Peyer's patch (tissue), 4 donors: ENCODE measurements at regions not wholly inside any gene's neighbourhood (a gene's known extent, or its start where the extent isn't known, plus 50 kb on each side); places are given as distances from the start of the nearest gene placed in this dataset.
A peak's percentile ranks its signal among the peaks of the same experiment; 100 is the strongest.
"Not testable (repeated sequence)": the region's sequence is repeated elsewhere in the genome, so short reads cannot be mapped to it uniquely, and the experiment has no call there.

Experiments used
- DNase-seq, 3 donors: peaks; one replicate each; pipeline ENCODE4 v3.0.0-alpha.2; 2017 to 2019
- H3K27ac ChIP-seq, 4 donors: fragments of 200-600 bp; sonication (generic); one replicate each; pipeline ENCODE4 v1.5.1; 2016 to 2019
- H3K27me3 ChIP-seq, 2 donors: fragments of 200-600 bp; sonication (generic); one replicate each; pipeline ENCODE4 v1.5.1; 2019
- H3K36me3 ChIP-seq, 3 donors: fragments of 200-600 bp; sonication (generic); one replicate each; pipeline ENCODE4 v1.5.1; 2016 to 2019
- H3K4me1 ChIP-seq, 4 donors: fragments of 200-600 bp; sonication (generic); one replicate each; pipeline ENCODE4 v1.5.1; 2016 to 2019
- H3K4me3 ChIP-seq, 4 donors: fragments of 200-600 bp; sonication (generic); 1 replicate in 3 of 4; 2 replicates in 1 of 4; pipeline ENCODE4 v1.5.1; 2016 to 2019; ENCODE audit warnings: mild to moderate bottlenecking in 1 of 4
- H3K9me3 ChIP-seq, 4 donors: fragments of 200-600 bp; sonication (generic); one replicate each; pipeline ENCODE4 v1.5.1; 2016 to 2019; ENCODE audit warnings: mild to moderate bottlenecking in 1 of 4
- CTCF ChIP-seq, 6 experiments: fragments of 450-650 bp in 4 of 6; fragments of 200-600 bp in 2 of 6; sonication (generic) in 1 of 6; IDR thresholded peaks; one replicate each; pipeline ENCODE4 v1.5.1; 2017 to 2019; ENCODE audit warnings: antibody characterized with exemption in 6 of 6, mild to moderate bottlenecking in 3 of 6, moderate library complexity in 1 of 6
- POLR2A ChIP-seq, 2 donors: fragments of 450-650 bp; IDR thresholded peaks; one replicate each; pipeline ENCODE4 v1.5.1; 2017; ENCODE audit warnings: antibody characterized with exemption in 2 of 2, mild to moderate bottlenecking in 2 of 2, moderate library complexity in 2 of 2

DNA sequence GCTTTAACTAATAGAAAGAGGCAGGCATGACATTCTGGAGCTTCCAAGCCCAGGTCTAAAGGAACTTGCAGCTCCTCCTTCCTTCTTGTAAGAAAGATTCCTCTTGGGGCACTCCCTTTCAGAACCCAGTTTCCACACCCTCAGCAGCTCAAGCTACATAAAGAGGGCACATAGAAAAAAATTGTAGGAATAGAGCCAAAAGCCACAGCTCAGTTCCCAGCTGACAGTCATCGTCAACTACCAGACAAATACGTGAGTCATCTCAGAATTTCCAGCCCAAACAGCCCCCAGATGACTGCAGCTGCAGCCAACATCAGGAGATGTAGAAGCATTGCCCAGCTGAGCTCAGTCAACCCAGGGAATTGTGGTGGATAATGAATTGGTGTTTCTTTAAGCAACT is 349.8 kb upstream of the ARID1B start:
- H3K27ac ChIP-seq: no peak overlapping the region
- H3K9me3 ChIP-seq: no peaks in the 10 kb centered on the region
- peak in 1 of 3 donors; percentile 50 for DNase-seq
- H3K36me3 ChIP-seq: no peaks in the 10 kb centered on the region
- no peaks in the 10 kb centered on the region for H3K4me1 ChIP-seq
- TF ChIP-seq CTCF (IDR thresholded peaks at IDR 0.05): no peak
- TF ChIP-seq POLR2A (IDR thresholded peaks at IDR 0.05): no peak
- no peak overlapping the region for H3K4me3 ChIP-seq
- H3K27me3 ChIP-seq: no peaks in the 10 kb centered on the region

- Histone ChIP-seq H3K9me3 (no peaks in the 10 kb centered on the region), H3K36me3 (no peaks in the 10 kb centered on the region)
Measured at GRCh38 chr6:156425359-156426020, 351.7 kb upstream of the ARID1B start.

DNA sequence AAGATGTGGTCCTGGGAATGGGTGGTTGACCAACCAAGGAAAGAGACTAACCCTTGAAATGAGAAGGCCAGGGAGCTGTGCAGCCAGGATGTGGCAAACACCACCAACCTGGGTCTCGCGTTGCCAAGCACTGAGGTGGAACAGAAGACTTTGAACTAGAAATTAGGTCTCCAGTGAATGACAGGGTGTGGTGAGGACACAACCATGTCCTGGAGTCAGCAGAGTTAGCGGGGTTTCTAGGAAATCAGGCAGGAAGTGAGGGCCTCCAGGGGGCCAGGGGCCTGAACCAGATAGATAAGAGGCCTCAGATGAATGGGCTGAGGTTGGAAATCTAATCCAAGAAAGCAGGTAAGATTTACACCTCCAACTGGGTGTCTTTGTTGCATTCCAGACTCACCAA is 353.3 kb upstream of the ARID1B start:
- Histone ChIP-seq H3K4me3 (no peak overlapping the region), H3K36me3 (no peaks in the 10 kb centered on the region), H3K27ac (no peak overlapping the region), H3K4me1 (no peaks in the 10 kb centered on the region), H3K9me3 (no peaks in the 10 kb centered on the region), H3K27me3 (no peaks in the 10 kb centered on the region)
- no peak for DNase-seq
- TF ChIP-seq POLR2A (IDR thresholded peaks at IDR 0.05): no peak
- no peak for TF ChIP-seq CTCF (IDR thresholded peaks at IDR 0.05)

More at GRCh38 chr6:156425359-156426020, 351.7 kb upstream of the ARID1B start:
- DNase-seq: no peak
- TF ChIP-seq CTCF (IDR thresholded peaks at IDR 0.05) (no peak), POLR2A (IDR thresholded peaks at IDR 0.05) (no peak)
- Histone ChIP-seq H3K4me3 (no peak overlapping the region), H3K4me1 (no peaks in the 10 kb centered on the region), H3K27me3 (no peaks in the 10 kb centered on the region), H3K27ac (no peak overlapping the region)

- DNase-seq: no peak
- Histone ChIP-seq H3K4me3 (no peak overlapping the region), H3K36me3 (no peaks in the 10 kb centered on the region), H3K9me3 (no peaks in the 10 kb centered on the region), H3K27me3 (no peaks in the 10 kb centered on the region), H3K27ac (no peak overlapping the region), H3K4me1 (no peaks in the 10 kb centered on the region)
- no peak for TF ChIP-seq CTCF (IDR thresholded peaks at IDR 0.05)
- no peak for TF ChIP-seq POLR2A (IDR thresholded peaks at IDR 0.05)
Measured at GRCh38 chr6:156423075-156423474, 354.1 kb upstream of the ARID1B start.

DNA sequence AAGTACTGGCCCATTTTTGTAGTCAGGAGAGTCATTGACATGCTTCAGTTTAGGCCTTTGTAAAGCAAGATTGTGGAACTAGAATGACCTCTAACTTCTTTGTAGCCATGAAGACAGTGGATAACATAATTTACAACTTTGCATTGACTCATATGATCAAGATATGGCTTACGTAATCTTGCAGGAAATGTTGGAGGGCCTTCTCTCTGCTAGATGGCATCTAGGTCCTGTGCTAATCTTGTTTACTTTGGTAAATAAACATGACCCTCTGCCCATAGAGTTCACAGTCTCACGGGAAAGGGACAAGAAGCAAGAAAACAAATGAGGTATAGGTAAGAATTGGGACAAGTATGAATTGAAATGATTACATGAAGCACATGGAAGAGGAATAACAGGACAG is 355.2 kb upstream of the ARID1B start:
- Histone ChIP-seq H3K9me3 (no peaks in the 10 kb centered on the region), H3K27ac (no peak overlapping the region), H3K36me3 (no peaks in the 10 kb centered on the region), H3K27me3 (no peaks in the 10 kb centered on the region), H3K4me3 (no peak overlapping the region), H3K4me1 (no peaks in the 10 kb centered on the region)
- TF ChIP-seq POLR2A (IDR thresholded peaks at IDR 0.05): no peak
- TF ChIP-seq CTCF (IDR thresholded peaks at IDR 0.05): no peak
- no peak for DNase-seq

- not testable (repeated sequence) for H3K27ac ChIP-seq, DNase-seq, H3K36me3 ChIP-seq, H3K4me1 ChIP-seq, H3K4me3 ChIP-seq, H3K27me3 ChIP-seq, H3K9me3 ChIP-seq
Measured at GRCh38 chr6:156421301-156421700, 355.9 kb upstream of the ARID1B start.
